IMR-90 (cell line): ENCODE measurements at regions not wholly inside any gene's neighbourhood (a gene's known extent, or its start where the extent isn't known, plus 50 kb on each side); places are given as distances from the start of the nearest gene placed in this dataset.

Experiments used
- ATAC-seq: fragments of 200-7000 bp; cut with Tn5 transposase; 2 replicates; pipeline ENCODE4 v1.9.1; 2020; ENCODE audit warnings: low read depth, mild to moderate bottlenecking, moderate library complexity
- BruUV-seq: library from RNA; stranded (reverse); fragments of 400-500 nt; replicated peaks from 2 replicates; lab custom pipeline; 2021; lab: Mats Ljungman, UMichigan
- CTCF ChIA-PET: fragments of 300-600 bp; formaldehyde crosslinking; extraction: SDS; loops from one replicate; lab custom pipeline; 2021; ENCODE audit warnings: antibody characterized with exemption; lab: Yijun Ruan, JAX
- POLR2A ChIA-PET: fragments of 300-600 bp; sonication (Branson Sonifier 250); formaldehyde crosslinking; loops from one replicate; lab custom pipeline; 2022; ENCODE audit warnings: antibody characterized with exemption; ENCODE audit not compliant: unreplicated experiment; lab: Charles Lee
- DNase-seq: peaks from one replicate; pipeline ENCODE4 v3.0.0; 2013
- H2AFZ ChIP-seq: replicated peaks from 2 replicates; pipeline ENCODE3; 2013; ENCODE audit warnings: low read length, mild to moderate bottlenecking; ENCODE audit not compliant: poor library complexity
- H2AK5ac ChIP-seq: 2 replicates; pipeline ENCODE4 v1.6.1; 2013; ENCODE audit warnings: low read depth, low read length, inconsistent platforms
- H2AK9ac ChIP-seq: replicated peaks from 2 replicates; pipeline ENCODE3; 2013; ENCODE audit warnings: mild to moderate bottlenecking, low read depth, low read length, moderate library complexity; ENCODE audit not compliant: poor library complexity
- H2BK120ac ChIP-seq: 2 replicates; pipeline ENCODE4 v1.6.1; 2013; ENCODE audit warnings: low read depth, low read length, inconsistent platforms
- H2BK15ac ChIP-seq: 3 replicates; pipeline ENCODE4 v1.6.1; 2013; ENCODE audit warnings: low read depth, low read length, inconsistent platforms
- H2BK20ac ChIP-seq: 2 replicates; pipeline ENCODE4 v1.6.1; 2013; ENCODE audit warnings: low read depth, mild to moderate bottlenecking, inconsistent platforms, low read length, moderate library complexity
- H2BK5ac ChIP-seq: 2 replicates; pipeline ENCODE4 v1.6.1; 2013; ENCODE audit warnings: mild to moderate bottlenecking, low read depth, low read length, inconsistent platforms; ENCODE audit not compliant: poor library complexity, severe bottlenecking
- H3K14ac ChIP-seq: replicated peaks from 2 replicates; pipeline ENCODE4 v1.6.1; 2013; ENCODE audit warnings: low read depth, low read length, inconsistent platforms
- H3K18ac ChIP-seq: 2 replicates; pipeline ENCODE4 v1.6.1; 2013; ENCODE audit warnings: low read depth, low read length, control low read depth
- H3K23ac ChIP-seq: 2 replicates; pipeline ENCODE4 v1.6.1; 2013; ENCODE audit warnings: low read depth, low read length, inconsistent platforms
- H3K27ac ChIP-seq: 2 replicates; pipeline ENCODE4 v1.5.1; 2013; ENCODE audit warnings: mild to moderate bottlenecking, control low read depth, low read length; ENCODE audit not compliant: insufficient read depth
- H3K27me3 ChIP-seq: 2 replicates; pipeline ENCODE4 v1.6.1; 2013; ENCODE audit warnings: low read length; ENCODE audit not compliant: control insufficient read depth, insufficient read depth
- H3K36me3 ChIP-seq: 2 replicates; pipeline ENCODE4 v1.6.1; 2013; ENCODE audit warnings: low read length, mixed read lengths; ENCODE audit not compliant: control insufficient read depth, insufficient read depth
- H3K4ac ChIP-seq: 2 replicates; pipeline ENCODE4 v1.6.1; 2013; ENCODE audit warnings: low read depth, low read length, inconsistent platforms
- H3K4me1 ChIP-seq: 2 replicates; pipeline ENCODE4 v1.6.1; 2013; ENCODE audit warnings: low read length, mixed read lengths; ENCODE audit not compliant: control insufficient read depth, insufficient read depth
- H3K4me2 ChIP-seq: 2 replicates; pipeline ENCODE4 v1.6.1; 2013; ENCODE audit warnings: low read depth, mild to moderate bottlenecking, control low read depth, low read length, moderate library complexity
- H3K4me3 ChIP-seq: 2 replicates; pipeline ENCODE4 v1.5.1; 2013; ENCODE audit warnings: low read depth, mild to moderate bottlenecking, control low read depth, low read length, moderate library complexity; ENCODE audit not compliant: insufficient read depth
- H3K56ac ChIP-seq: 2 replicates; pipeline ENCODE4 v1.6.1; 2013; ENCODE audit warnings: low read length, inconsistent platforms; ENCODE audit not compliant: insufficient read depth; ENCODE audit errors: extremely low read depth
- H3K79me1 ChIP-seq, 2 experiments: 2 replicates each; pipeline ENCODE4 v1.6.1; 2013; ENCODE audit warnings: low read length in 2 of 2, inconsistent platforms in 1 of 2, low read depth in 1 of 2
- H3K9ac ChIP-seq: 2 replicates; pipeline ENCODE4 v1.6.1; 2013; ENCODE audit warnings: low read depth, low read length, control low read depth
- H3K9me1 ChIP-seq: 2 replicates; pipeline ENCODE4 v1.6.1; 2013; ENCODE audit warnings: low read length, inconsistent platforms; ENCODE audit not compliant: insufficient read depth
- H3K9me3 ChIP-seq: 2 replicates; pipeline ENCODE4 v1.6.1; 2013; ENCODE audit warnings: low read length; ENCODE audit not compliant: control insufficient read depth, insufficient read depth
- H4K20me1 ChIP-seq: 2 replicates; pipeline ENCODE4 v1.6.1; 2013; ENCODE audit warnings: low read length, inconsistent platforms; ENCODE audit not compliant: insufficient read depth
- H4K5ac ChIP-seq: 2 replicates; pipeline ENCODE4 v1.6.1; 2013; ENCODE audit warnings: mild to moderate bottlenecking, low read depth, low read length, control low read depth
- H4K8ac ChIP-seq, 2 experiments: 2 replicates each; pipeline ENCODE4 v1.6.1; 2013; ENCODE audit warnings: low read depth in 2 of 2, low read length in 2 of 2, control low read depth in 1 of 2, inconsistent platforms in 1 of 2
- H4K91ac ChIP-seq: 2 replicates; pipeline ENCODE4 v1.6.1; 2013; ENCODE audit warnings: low read depth, low read length, inconsistent platforms; ENCODE audit not compliant: insufficient read depth
- BHLHE40 ChIP-seq: fragments of 150-350 bp; IDR thresholded peaks from 2 replicates; pipeline ENCODE4 v1.6.1; 2016; ENCODE audit warnings: mild to moderate bottlenecking, low read depth, low read length
- CEBPB ChIP-seq: IDR thresholded peaks from 2 replicates; pipeline ENCODE4 v1.6.1; 2012; ENCODE audit warnings: low read depth, low read length, improper control_type of control experiment
- CHD1 ChIP-seq: IDR thresholded peaks from 2 replicates; pipeline ENCODE4 v1.6.1; 2012; ENCODE audit warnings: low read depth, low read length, improper control_type of control experiment
- FOS ChIP-seq: fragments of 150-350 bp; IDR thresholded peaks from 2 replicates; pipeline ENCODE4 v1.6.1; 2016; ENCODE audit warnings: low read depth, low read length
- MAFK ChIP-seq: IDR thresholded peaks from 2 replicates; pipeline ENCODE4 v1.6.1; 2012; ENCODE audit warnings: low read depth, low read length, improper control_type of control experiment
- MAZ ChIP-seq: IDR thresholded peaks from 2 replicates; pipeline ENCODE4 v1.6.1; 2012; ENCODE audit warnings: low read depth, mild to moderate bottlenecking, low read length, improper control_type of control experiment, moderate library complexity, borderline replicate concordance
- MXI1 ChIP-seq: IDR thresholded peaks from 2 replicates; pipeline ENCODE4 v1.6.1; 2012; ENCODE audit warnings: low read depth, mild to moderate bottlenecking, low read length, moderate library complexity, borderline replicate concordance
- NFE2L2 ChIP-seq: fragments of 150-350 bp; IDR thresholded peaks from 2 replicates; pipeline ENCODE4 v1.6.1; 2016; ENCODE audit warnings: low read depth, mild to moderate bottlenecking, low read length
- POLR2A ChIP-seq: IDR thresholded peaks from 2 replicates; pipeline ENCODE4 v1.6.1; 2012; ENCODE audit warnings: mild to moderate bottlenecking, low read depth, low read length
- RAD21 ChIP-seq: IDR thresholded peaks from 2 replicates; pipeline ENCODE4 v1.6.1; 2012; ENCODE audit warnings: low read length, improper control_type of control experiment
- RCOR1 ChIP-seq: IDR thresholded peaks from 2 replicates; pipeline ENCODE4 v1.6.1; 2012; ENCODE audit warnings: mild to moderate bottlenecking, low read length, improper control_type of control experiment; ENCODE audit not compliant: insufficient replicate concordance
- RFX5 ChIP-seq: IDR thresholded peaks from 2 replicates; pipeline ENCODE4 v1.8.0; 2012; ENCODE audit warnings: low read depth, mild to moderate bottlenecking, low read length, moderate library complexity
- SMC3 ChIP-seq: fragments of 150-350 bp; IDR thresholded peaks from 2 replicates; pipeline ENCODE4 v1.6.1; 2016; ENCODE audit warnings: low read depth, mild to moderate bottlenecking, antibody characterized with exemption, low read length, moderate library complexity
- WGBS, 2 experiments: methylation state at CpG; one replicate each; pipeline versions ENCODE4 v1.1.5 to v1.1.7; 2013; ENCODE audit warnings: missing lambda C conversion rate in 2 of 2; ENCODE audit not compliant: insufficient read length in 1 of 2; ENCODE audit errors: extremely low coverage in 2 of 2; 5-methylcytosine and 5-hydroxymethylcytosine counted together
- dilution Hi-C: fragments of 300-500 bp; cut with HindIII; formaldehyde crosslinking; loops from one replicate; pipeline ENCODE4 v1.14.3; 2018; ENCODE audit warnings: low sequenced_read_pairs; ENCODE audit not compliant: unreplicated experiment
- in situ Hi-C: fragments of 300-500 bp; cut with MboI; formaldehyde crosslinking; loops from 3 replicates; pipeline ENCODE4 v1.14.3; 2019; ENCODE audit warnings: low sequenced_read_pairs, inconsistent platforms, mixed read lengths
- intact Hi-C: fragments of 100-400 bp; cut with micrococcal nuclease; formaldehyde crosslinking; loops from 2 replicates; pipeline ENCODE4 v1.10.0; 2022
- TF ChIP-seq, protein P1 (sequence below): fragments of 150-350 bp; IDR thresholded peaks from 2 replicates; pipeline ENCODE4 v1.6.1; 2016; ENCODE audit warnings: low read depth, mild to moderate bottlenecking, low read length, moderate library complexity, borderline replicate concordance
- TF ChIP-seq, protein P2 (sequence below): conservative IDR thresholded peaks from 2 replicates; pipeline ENCODE4 v1.5.1; 2012; ENCODE audit warnings: mild to moderate bottlenecking, low read depth, low read length, improper control_type of control experiment
- TF ChIP-seq, protein P3 (sequence below): fragments of 150-350 bp; IDR thresholded peaks from 2 replicates; pipeline ENCODE4 v1.6.1; 2017; ENCODE audit warnings: mild to moderate bottlenecking, antibody characterized with exemption, low read length, low read depth

DNA sequence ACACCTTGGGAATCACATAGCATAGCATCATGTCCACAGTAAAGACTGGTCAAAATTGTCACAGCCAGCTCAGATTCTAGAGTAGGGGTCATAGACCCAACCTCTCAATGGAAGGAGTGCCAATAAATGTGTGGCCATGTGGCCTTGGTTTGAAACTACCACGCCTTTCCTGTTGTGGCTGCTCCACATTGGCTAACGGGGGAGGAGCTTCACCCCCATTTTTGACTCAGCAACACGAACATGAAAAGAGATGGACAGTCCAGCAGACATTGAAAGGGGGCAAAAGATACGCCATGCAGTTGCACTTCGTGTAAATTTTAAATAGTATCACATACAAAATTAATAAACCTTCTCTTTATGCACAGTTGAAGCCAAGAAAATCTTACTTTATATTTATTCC is 78.4 kb upstream of the HIVEP3 start:
- no peak overlapping the region for H4K5ac ChIP-seq
- no peak overlapping the region for H3K27ac ChIP-seq
- H2BK15ac ChIP-seq, result no peak overlapping the region
- no peaks in the 10 kb centered on the region for H3K36me3 ChIP-seq
- H3K4me2 ChIP-seq, result no peak overlapping the region
- no peak for ATAC-seq
- TF ChIP-seq, protein P1, sequence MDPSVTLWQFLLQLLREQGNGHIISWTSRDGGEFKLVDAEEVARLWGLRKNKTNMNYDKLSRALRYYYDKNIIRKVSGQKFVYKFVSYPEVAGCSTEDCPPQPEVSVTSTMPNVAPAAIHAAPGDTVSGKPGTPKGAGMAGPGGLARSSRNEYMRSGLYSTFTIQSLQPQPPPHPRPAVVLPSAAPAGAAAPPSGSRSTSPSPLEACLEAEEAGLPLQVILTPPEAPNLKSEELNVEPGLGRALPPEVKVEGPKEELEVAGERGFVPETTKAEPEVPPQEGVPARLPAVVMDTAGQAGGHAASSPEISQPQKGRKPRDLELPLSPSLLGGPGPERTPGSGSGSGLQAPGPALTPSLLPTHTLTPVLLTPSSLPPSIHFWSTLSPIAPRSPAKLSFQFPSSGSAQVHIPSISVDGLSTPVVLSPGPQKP, result no peak
- TF ChIP-seq SMC3 (no peak), BHLHE40 (no peak), FOS (no peak), CHD1 (no peak), MXI1 (no peak), CEBPB (no peak), NFE2L2 (no peak), RFX5 (no peak), MAZ (no peak), POLR2A (no peak), RCOR1 (no peak), MAFK (no peak), RAD21 (no peak)
- TF ChIP-seq, protein P2, sequence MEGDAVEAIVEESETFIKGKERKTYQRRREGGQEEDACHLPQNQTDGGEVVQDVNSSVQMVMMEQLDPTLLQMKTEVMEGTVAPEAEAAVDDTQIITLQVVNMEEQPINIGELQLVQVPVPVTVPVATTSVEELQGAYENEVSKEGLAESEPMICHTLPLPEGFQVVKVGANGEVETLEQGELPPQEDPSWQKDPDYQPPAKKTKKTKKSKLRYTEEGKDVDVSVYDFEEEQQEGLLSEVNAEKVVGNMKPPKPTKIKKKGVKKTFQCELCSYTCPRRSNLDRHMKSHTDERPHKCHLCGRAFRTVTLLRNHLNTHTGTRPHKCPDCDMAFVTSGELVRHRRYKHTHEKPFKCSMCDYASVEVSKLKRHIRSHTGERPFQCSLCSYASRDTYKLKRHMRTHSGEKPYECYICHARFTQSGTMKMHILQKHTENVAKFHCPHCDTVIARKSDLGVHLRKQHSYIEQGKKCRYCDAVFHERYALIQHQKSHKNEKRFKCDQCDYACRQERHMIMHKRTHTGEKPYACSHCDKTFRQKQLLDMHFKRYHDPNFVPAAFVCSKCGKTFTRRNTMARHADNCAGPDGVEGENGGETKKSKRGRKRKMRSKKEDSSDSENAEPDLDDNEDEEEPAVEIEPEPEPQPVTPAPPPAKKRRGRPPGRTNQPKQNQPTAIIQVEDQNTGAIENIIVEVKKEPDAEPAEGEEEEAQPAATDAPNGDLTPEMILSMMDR, result no peak
- TF ChIP-seq, protein P3, sequence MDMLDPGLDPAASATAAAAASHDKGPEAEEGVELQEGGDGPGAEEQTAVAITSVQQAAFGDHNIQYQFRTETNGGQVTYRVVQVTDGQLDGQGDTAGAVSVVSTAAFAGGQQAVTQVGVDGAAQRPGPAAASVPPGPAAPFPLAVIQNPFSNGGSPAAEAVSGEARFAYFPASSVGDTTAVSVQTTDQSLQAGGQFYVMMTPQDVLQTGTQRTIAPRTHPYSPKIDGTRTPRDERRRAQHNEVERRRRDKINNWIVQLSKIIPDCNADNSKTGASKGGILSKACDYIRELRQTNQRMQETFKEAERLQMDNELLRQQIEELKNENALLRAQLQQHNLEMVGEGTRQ, result no peak
- intact Hi-C loops, result no loop called here
- no peak overlapping the region for H2BK120ac ChIP-seq
- in situ Hi-C loops, result no loop called here
- no peaks in the 10 kb centered on the region for H3K4me1 ChIP-seq
- dilution Hi-C loops, result no loop called here
- DNase-seq, result no peak
- H3K9me3 ChIP-seq, result no peaks in the 10 kb centered on the region
- no peaks in the 10 kb centered on the region for H3K79me1 ChIP-seq
- POLR2A ChIA-PET, result no interaction called here
- no peak overlapping the region for H4K91ac ChIP-seq
- H3K9ac ChIP-seq, result no peak overlapping the region
- CTCF ChIA-PET, result no interaction called here
- no TSS peak for BruUV-seq
- no peak overlapping the region for H2AK9ac ChIP-seq
- no peak overlapping the region for H2BK20ac ChIP-seq
- no peak overlapping the region for H3K4ac ChIP-seq
- no peak overlapping the region for H4K8ac ChIP-seq
- no peak overlapping the region for H2AK5ac ChIP-seq
- H3K18ac ChIP-seq, result no peak overlapping the region
- no peaks in the 10 kb centered on the region for H3K27me3 ChIP-seq
- H3K23ac ChIP-seq, result no peak overlapping the region
- no peak overlapping the region for H2BK5ac ChIP-seq
- H3K14ac ChIP-seq, result no peak overlapping the region
- H3K56ac ChIP-seq, result no peak overlapping the region
- H3K4me3 ChIP-seq, result no peak overlapping the region
- no peak overlapping the region for H2AFZ ChIP-seq
- no peaks in the 10 kb centered on the region for H3K9me1 ChIP-seq
- no peaks in the 10 kb centered on the region for H4K20me1 ChIP-seq
- WGBS, 2 experiments, result 83% methylated on average over 1 of the region's 5 CpGs; no CpG with 5 or more reads in 1 of the 2 experiments
